Keratinocyte (primary cell): ENCODE measurements at regions not wholly inside any gene's neighbourhood (a gene's known extent, or its start where the extent isn't known, plus 50 kb on each side); places are given as distances from the start of the nearest gene placed in this dataset.
"Not testable (repeated sequence)": the region's sequence is repeated elsewhere in the genome, so short reads cannot be mapped to it uniquely, and the experiment has no call there.

Experiments used
- DNase-seq: peaks from one replicate; pipeline ENCODE4 v3.0.0-alpha.2; 2011; ENCODE audit warnings: low read depth, missing footprints, low spot score
- FAIRE-seq: peaks from 2 replicates; lab custom pipeline; 2011; peaks lifted over from hg19 to GRCh38; lab: Jason Lieb, UNC
- H2AFZ ChIP-seq: 2 replicates; pipeline ENCODE4 v1.6.0; 2012; ENCODE audit warnings: low read length, control low read depth, inconsistent platforms; ENCODE audit not compliant: control insufficient read depth
- H3K27ac ChIP-seq: 2 replicates; pipeline ENCODE4 v1.5.1; 2011; ENCODE audit warnings: low read length; ENCODE audit not compliant: control insufficient read depth, insufficient read depth
- H3K27me3 ChIP-seq: 3 replicates; pipeline ENCODE4 v1.6.0; 2011; ENCODE audit warnings: low read length; ENCODE audit not compliant: control insufficient read depth, insufficient read depth; ENCODE audit errors: extremely low read depth
- H3K36me3 ChIP-seq, 2 experiments: 2 replicates in 1 of 2; 3 replicates in 1 of 2; pipeline ENCODE4 v1.5.1; 2011; ENCODE audit warnings: low read length in 2 of 2, mild to moderate bottlenecking in 1 of 2; ENCODE audit not compliant: control insufficient read depth in 2 of 2, insufficient read depth in 2 of 2; ENCODE audit errors: extremely low read depth in 1 of 2
- H3K4me1 ChIP-seq: 3 replicates; pipeline ENCODE4 v1.5.1; 2011; ENCODE audit warnings: low read length; ENCODE audit not compliant: control insufficient read depth, insufficient read depth; ENCODE audit errors: extremely low read depth
- H3K4me2 ChIP-seq: 3 replicates; pipeline ENCODE4 v1.6.0; 2011; ENCODE audit warnings: low read depth, low read length; ENCODE audit not compliant: control insufficient read depth, insufficient read depth; ENCODE audit errors: extremely low read depth
- H3K4me3 ChIP-seq, 3 experiments: fragments of 200-600 bp in 1 of 3; sonication (generic) in 1 of 3; 2 replicates in 2 of 3; 3 replicates in 1 of 3; pipeline ENCODE4 v1.5.1; 2011 to 2016; ENCODE audit warnings: low read length in 3 of 3, mild to moderate bottlenecking in 3 of 3, control low read depth in 2 of 3, inconsistent platforms in 1 of 3, low read depth in 1 of 3, mixed read lengths in 1 of 3, mixed run types in 1 of 3, moderate library complexity in 1 of 3; ENCODE audit not compliant: control insufficient read depth in 2 of 3, insufficient read depth in 2 of 3; ENCODE audit errors: extremely low read depth in 1 of 3
- H3K79me2 ChIP-seq: 2 replicates; pipeline ENCODE4 v1.6.0; 2012; ENCODE audit warnings: low read length; ENCODE audit not compliant: control insufficient read depth, insufficient read depth
- H3K9ac ChIP-seq: 3 replicates; pipeline ENCODE4 v1.6.0; 2011; ENCODE audit warnings: low read length; ENCODE audit not compliant: control insufficient read depth, insufficient read depth; ENCODE audit errors: extremely low read depth
- H3K9me1 ChIP-seq: 3 replicates; pipeline ENCODE4 v1.6.0; 2011; ENCODE audit warnings: low read length; ENCODE audit not compliant: control insufficient read depth, insufficient read depth; ENCODE audit errors: extremely low read depth
- H3K9me3 ChIP-seq: 2 replicates; pipeline ENCODE4 v1.5.1; 2012; ENCODE audit warnings: low read depth, low read length; ENCODE audit not compliant: control insufficient read depth
- H4K20me1 ChIP-seq: 3 replicates; pipeline ENCODE4 v1.6.0; 2011; ENCODE audit warnings: low read length; ENCODE audit not compliant: control insufficient read depth, insufficient read depth; ENCODE audit errors: extremely low read depth
- CTCF ChIP-seq, 3 experiments: IDR thresholded peaks in 1 of 3; conservative IDR thresholded peaks in 1 of 3; optimal IDR thresholded peaks in 1 of 3; 2 replicates in 2 of 3; 3 replicates in 1 of 3; pipeline versions ENCODE3 to v1.5.1; 2011; ENCODE audit warnings: low read length in 3 of 3, mild to moderate bottlenecking in 3 of 3, moderate library complexity in 2 of 3, control low read depth in 1 of 3, inconsistent platforms in 1 of 3; ENCODE audit not compliant: insufficient read depth in 2 of 3; ENCODE audit errors: extremely low read depth in 1 of 3
- EZH2 ChIP-seq: IDR thresholded peaks from one replicate; pipeline ENCODE4 v1.6.1; 2012; ENCODE audit warnings: inconsistent platforms, mild to moderate bottlenecking, low read length, moderate library complexity
- dilution Hi-C: fragments of 300-500 bp; cut with MboI; formaldehyde crosslinking; loops from one replicate; pipeline ENCODE4 v1.7.0; 2020; ENCODE audit warnings: low sequenced_read_pairs; ENCODE audit not compliant: extremely low pct_ligation_motif_present

DNA sequence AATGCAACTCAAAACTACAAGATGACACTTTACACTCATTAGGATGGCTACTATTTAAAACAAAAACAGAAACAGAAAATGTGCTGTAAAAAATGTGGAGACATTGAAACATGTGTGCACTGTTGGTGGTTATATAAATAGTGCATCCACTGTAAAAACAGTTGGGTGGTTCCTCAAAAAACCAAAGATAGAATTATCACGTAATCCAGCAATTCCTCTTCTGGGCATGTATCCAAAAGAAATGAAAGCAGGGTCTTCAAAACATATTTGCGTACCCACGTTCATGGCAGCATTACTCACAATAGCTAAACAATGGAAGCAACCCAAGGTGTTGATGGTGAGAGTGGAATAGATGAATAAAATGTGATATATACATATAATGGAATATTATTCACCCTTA, 967.2 kb downstream of the TRAM1L1 start:
- dilution Hi-C loops, result no loop called here
- Histone ChIP-seq H2AFZ (no peak overlapping the region), H3K4me1 (peaks cover 3% of the 10 kb centered on the region), H3K27me3 (no peaks in the 10 kb centered on the region), H3K9ac (no peak overlapping the region), H3K9me1 (no peaks in the 10 kb centered on the region), H3K4me2 (no peak overlapping the region), H3K79me2 (no peaks in the 10 kb centered on the region), H3K27ac (no peak overlapping the region), H3K36me3 (no peaks in the 10 kb centered on the region), H3K9me3 (no peaks in the 10 kb centered on the region), H3K4me3 (no peak overlapping the region), H4K20me1 (no peaks in the 10 kb centered on the region)
- FAIRE-seq, result no peak
- no peak for DNase-seq
- TF ChIP-seq CTCF (optimal IDR thresholded peaks at IDR 0.05 in 1 of 3, IDR thresholded peaks at IDR 0.05 in 1 of 3, conservative IDR thresholded peaks at IDR 0.05 in 1 of 3; ENCODE audit: extremely low read depth in 1 of 3, insufficient read depth in 2 of 3, low read length in 3 of 3) (no peak), EZH2 (no peak)

DNA sequence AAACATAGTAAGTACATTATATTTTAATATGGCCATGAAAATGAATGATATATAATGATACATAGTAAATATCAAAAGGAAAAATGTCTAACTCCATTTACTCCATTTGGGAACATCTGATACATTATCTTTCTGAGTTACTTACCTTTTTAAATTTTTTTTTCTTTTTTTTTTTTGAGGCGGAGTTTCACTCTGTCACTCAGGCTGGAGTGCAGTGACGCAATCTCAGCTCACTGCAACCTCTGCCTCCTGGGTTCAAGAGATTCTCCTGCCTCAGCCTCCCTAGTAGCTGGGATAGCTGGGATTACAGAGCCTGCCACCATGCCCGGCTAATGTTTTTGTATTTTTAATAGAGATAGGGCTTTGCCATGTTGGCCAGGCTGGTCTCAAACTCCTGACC, 972.5 kb downstream of the TRAM1L1 start:
- dilution Hi-C loops, H3K4me1 ChIP-seq, H3K27me3 ChIP-seq, H3K27ac ChIP-seq, H3K9me3 ChIP-seq, H3K4me2 ChIP-seq, H2AFZ ChIP-seq, H3K4me3 ChIP-seq, H3K79me2 ChIP-seq, DNase-seq, H4K20me1 ChIP-seq, H3K9me1 ChIP-seq, H3K36me3 ChIP-seq, H3K9ac ChIP-seq, FAIRE-seq: not testable (repeated sequence)

- no peaks in the 10 kb centered on the region for H4K20me1 ChIP-seq
- no peaks in the 10 kb centered on the region for H3K79me2 ChIP-seq
- no peaks in the 10 kb centered on the region for H3K4me1 ChIP-seq
- H3K27me3 ChIP-seq, result no peaks in the 10 kb centered on the region
- no peaks in the 10 kb centered on the region for H3K9me3 ChIP-seq
- dilution Hi-C loops, result no loop called here
- no peak overlapping the region for H3K9ac ChIP-seq
- H2AFZ ChIP-seq, result no peak overlapping the region
- TF ChIP-seq CTCF (optimal IDR thresholded peaks at IDR 0.05 in 1 of 3, IDR thresholded peaks at IDR 0.05 in 1 of 3, conservative IDR thresholded peaks at IDR 0.05 in 1 of 3; ENCODE audit: extremely low read depth in 1 of 3, insufficient read depth in 2 of 3, low read length in 3 of 3) (no peak), EZH2 (no peak)
- no peak overlapping the region for H3K27ac ChIP-seq
- no peak overlapping the region for H3K4me3 ChIP-seq
- DNase-seq (no peak), FAIRE-seq (no peak)
- H3K4me2 ChIP-seq, result no peak overlapping the region
- H3K36me3 ChIP-seq, result no peaks in the 10 kb centered on the region
- no peaks in the 10 kb centered on the region for H3K9me1 ChIP-seq
Measured at GRCh38 chr4:116110713-116111112, 974.7 kb downstream of the TRAM1L1 start.
